Thyroid gland (tissue), 4 donors: ENCODE measurements at regions not wholly inside any gene's neighbourhood (a gene's known extent, or its start where the extent isn't known, plus 50 kb on each side); places are given as distances from the start of the nearest gene placed in this dataset.
"Not testable (repeated sequence)": the region's sequence is repeated elsewhere in the genome, so short reads cannot be mapped to it uniquely, and the experiment has no call there.

Experiments
- CTCF ChIP-seq, 6 experiments: fragments of 200-600 bp in 3 of 6; fragments of 450-650 bp in 3 of 6; sonication (generic) in 3 of 6; IDR thresholded peaks; one replicate each; pipeline ENCODE4 v1.5.1; 2016 to 2019; ENCODE audit warnings: antibody characterized with exemption in 6 of 6, mild to moderate bottlenecking in 2 of 6, inconsistent platforms in 1 of 6, moderate library complexity in 1 of 6
- POLR2A ChIP-seq, 2 donors: fragments of 450-650 bp; IDR thresholded peaks; one replicate each; pipeline ENCODE4 v1.6.1; 2017; ENCODE audit warnings: antibody characterized with exemption in 2 of 2, mild to moderate bottlenecking in 2 of 2, moderate library complexity in 1 of 2

DNA sequence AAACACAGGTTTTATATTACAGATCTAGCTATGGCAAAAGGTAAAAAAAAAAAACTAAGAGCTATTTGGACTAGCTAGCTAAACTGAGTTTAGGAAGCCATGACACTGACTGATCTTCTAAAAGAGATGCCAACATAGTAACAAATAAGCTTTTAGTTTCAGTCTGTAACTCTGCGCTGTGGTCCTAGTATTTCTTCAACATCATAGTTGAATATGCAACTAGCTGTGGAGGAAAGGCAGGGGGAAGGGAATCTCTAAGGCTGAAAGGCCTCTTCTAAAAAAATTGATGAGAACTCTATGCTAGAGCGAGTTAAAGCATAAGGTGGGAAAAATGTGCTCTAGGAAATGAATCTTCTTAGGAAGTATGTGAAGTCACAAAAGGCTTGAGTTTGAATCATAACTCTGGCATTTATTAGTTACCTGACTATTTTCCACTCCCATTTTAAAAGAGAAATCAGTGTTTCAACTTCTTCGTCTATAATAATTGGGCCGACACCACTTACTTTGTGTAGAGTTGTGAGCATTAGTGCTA lies 108.8 kb downstream of the NBPF12 start:
- TF ChIP-seq CTCF, POLR2A (IDR thresholded peaks at IDR 0.05): not testable (repeated sequence)
